Anterior cingulate cortex (tissue), 58 donors: ENCODE measurements at regions not wholly inside any gene's neighbourhood (a gene's known extent, or its start where the extent isn't known, plus 50 kb on each side); places are given as distances from the start of the nearest gene placed in this dataset.
"Not testable (repeated sequence)": the region's sequence is repeated elsewhere in the genome, so short reads cannot be mapped to it uniquely, and the experiment has no call there.

Source experiments
- DNase-seq, 58 donors: peaks; one replicate each; lab custom pipeline; 2025; lab: John Stamatoyannopoulos, UW

- peak in 2 of 58 donors; percentile 2 to 20 for DNase-seq
Observed at GRCh38 chr10:4291990-4292389, 507.0 kb upstream of the KLF6 start.

GRCh38 chr10:4285121-4285520 lies 500.1 kb upstream of the KLF6 start:
- no peak for DNase-seq

GRCh38 chr10:4283846-4284610 lies 499.0 kb upstream of the KLF6 start:
- no peak for DNase-seq

GRCh38 chr10:4282496-4282895 lies 497.5 kb upstream of the KLF6 start:
- DNase-seq, result no peak

- no peak for DNase-seq
Observed at GRCh38 chr10:4281190-4281825, 496.3 kb upstream of the KLF6 start.

- no peak for DNase-seq
Observed at GRCh38 chr10:4280461-4281189, 495.6 kb upstream of the KLF6 start.

GRCh38 chr10:4279655-4280054 lies 494.6 kb upstream of the KLF6 start:
- DNase-seq, result no peak

- no peak for DNase-seq
Observed at GRCh38 chr10:4278186-4278585, 493.2 kb upstream of the KLF6 start.

GRCh38 chr10:4276151-4276550 lies 491.1 kb upstream of the KLF6 start:
- no peak for DNase-seq

- DNase-seq, result not testable (repeated sequence)
Observed at GRCh38 chr10:4274671-4275070, 489.7 kb upstream of the KLF6 start.

- DNase-seq, result no peak
Observed at GRCh38 chr10:4271193-4271592, 486.2 kb upstream of the KLF6 start.

GRCh38 chr10:4270116-4270515 lies 485.1 kb upstream of the KLF6 start:
- peak in 2 of 58 donors; percentile 1 to 12 for DNase-seq

- DNase-seq, result not testable (repeated sequence)
Observed at GRCh38 chr10:4268490-4268889, 483.5 kb upstream of the KLF6 start.

GRCh38 chr10:4267086-4267773 lies 482.2 kb upstream of the KLF6 start:
- DNase-seq, result no peak

GRCh38 chr10:4266416-4267085 lies 481.5 kb upstream of the KLF6 start:
- peak in 1 of 58 donors; percentile 15 for DNase-seq

- no peak for DNase-seq
Observed at GRCh38 chr10:4265964-4266363, 481.0 kb upstream of the KLF6 start.

- DNase-seq, result no peak
Observed at GRCh38 chr10:4264209-4264865, 479.3 kb upstream of the KLF6 start.

- DNase-seq, result no peak
Observed at GRCh38 chr10:4263601-4263921, 478.6 kb upstream of the KLF6 start.

GRCh38 chr10:4262870-4263600 lies 478.0 kb upstream of the KLF6 start:
- DNase-seq, result no peak
